H1 (cell line): ENCODE measurements at regions not wholly inside any gene's neighbourhood (a gene's known extent, or its start where the extent isn't known, plus 50 kb on each side); places are given as distances from the start of the nearest gene placed in this dataset.

Source experiments
- CTCF ChIA-PET: fragments of 300-600 bp; sonication (Branson Sonifier 250); formaldehyde crosslinking; loops from one replicate; lab custom pipeline; 2021; ENCODE audit not compliant: partially characterized antibody; lab: Charles Lee
- POLR2A ChIA-PET: fragments of 300-600 bp; sonication (Branson Sonifier 250); formaldehyde crosslinking; loops from one replicate; lab custom pipeline; 2021; ENCODE audit warnings: inconsistent platforms; ENCODE audit not compliant: partially characterized antibody; lab: Charles Lee
- DNase-seq, 2 experiments: peaks; one replicate each; pipeline versions ENCODE4 v3.0.0 to v3.0.0-alpha.2; 2010 to 2022; ENCODE audit warnings: low spot score in 2 of 2, low read depth in 1 of 2, mixed read lengths in 1 of 2
- FAIRE-seq: peaks from 2 replicates; lab custom pipeline; 2011; peaks lifted over from hg19 to GRCh38; lab: Jason Lieb, UNC
- H2AFZ ChIP-seq: 2 replicates; pipeline ENCODE4 v1.8.1; 2012; ENCODE audit warnings: low read length, inconsistent platforms
- H2AK5ac ChIP-seq: 2 replicates; pipeline ENCODE4 v1.6.1; 2013; ENCODE audit warnings: low read depth, low read length
- H2BK120ac ChIP-seq: replicated peaks from 2 replicates; pipeline ENCODE3; 2013; ENCODE audit warnings: low read depth, low read length, inconsistent platforms
- H2BK12ac ChIP-seq: 2 replicates; pipeline ENCODE4 v1.6.1; 2013; ENCODE audit warnings: low read depth, low read length
- H2BK15ac ChIP-seq: 2 replicates; pipeline ENCODE4 v1.6.1; 2013; ENCODE audit warnings: low read length
- H2BK20ac ChIP-seq: 2 replicates; pipeline ENCODE4 v1.6.1; 2013; ENCODE audit warnings: low read length
- H2BK5ac ChIP-seq: 2 replicates; pipeline ENCODE4 v1.6.1; 2013; ENCODE audit warnings: low read depth, low read length
- H3K14ac ChIP-seq: 2 replicates; pipeline ENCODE4 v1.6.1; 2013; ENCODE audit warnings: inconsistent platforms; ENCODE audit not compliant: insufficient read length
- H3K18ac ChIP-seq: 2 replicates; pipeline ENCODE4 v1.6.1; 2013; ENCODE audit warnings: low read length; ENCODE audit errors: extremely low read depth
- H3K23ac ChIP-seq: 2 replicates; pipeline ENCODE4 v1.6.1; 2013; ENCODE audit warnings: inconsistent platforms; ENCODE audit not compliant: insufficient read length
- H3K23me2 ChIP-seq: 2 replicates; pipeline ENCODE4 v1.6.1; 2013; ENCODE audit warnings: low read depth, low read length
- H3K27ac ChIP-seq: 2 replicates; pipeline ENCODE4 v1.6.1; 2011; ENCODE audit warnings: low read depth, low read length, inconsistent platforms
- H3K27me3 ChIP-seq, 4 experiments: replicated peaks in 1 of 4; 1 replicate in 1 of 4; 2 replicates in 3 of 4; pipeline versions ENCODE4 v1.6.1 to v1.8.1; 2011 to 2013; ENCODE audit warnings: low read length in 3 of 4, mild to moderate bottlenecking in 3 of 4, inconsistent platforms in 2 of 4, mixed read lengths in 2 of 4, moderate library complexity in 1 of 4; ENCODE audit not compliant: control insufficient read depth in 3 of 4, insufficient read depth in 3 of 4; ENCODE audit errors: extremely low read depth in 1 of 4
- H3K36me3 ChIP-seq, 4 experiments: 2 replicates each; pipeline versions ENCODE4 v1.6.1 to v1.8.1; 2011 to 2013; ENCODE audit warnings: mild to moderate bottlenecking in 4 of 4, low read length in 3 of 4, moderate library complexity in 2 of 4, control low read depth in 1 of 4, inconsistent platforms in 1 of 4; ENCODE audit not compliant: insufficient read depth in 4 of 4, control insufficient read depth in 2 of 4
- H3K4ac ChIP-seq: replicated peaks from 2 replicates; pipeline ENCODE3; 2013; ENCODE audit warnings: low read length, low read depth, mixed read lengths, inconsistent platforms; ENCODE audit not compliant: insufficient read length
- H3K4me1 ChIP-seq, 4 experiments: replicated peaks in 1 of 4; 1 replicate in 1 of 4; 2 replicates in 3 of 4; pipeline versions ENCODE4 v1.6.1 to v1.8.1; 2011 to 2013; ENCODE audit warnings: low read length in 3 of 4, inconsistent platforms in 2 of 4, mixed read lengths in 1 of 4; ENCODE audit not compliant: insufficient read depth in 4 of 4, control insufficient read depth in 3 of 4
- H3K4me2 ChIP-seq, 2 experiments: 2 replicates each; pipeline versions ENCODE4 v1.6.1 to v1.8.1; 2011 to 2013; ENCODE audit warnings: low read depth in 2 of 2, low read length in 2 of 2, control low read depth in 1 of 2, inconsistent platforms in 1 of 2, mild to moderate bottlenecking in 1 of 2; ENCODE audit not compliant: insufficient read depth in 1 of 2
- H3K4me3 ChIP-seq, 4 experiments: fragments of 200-600, 300-600 bp in 1 of 4; sonication (generic), shearing (Covaris generic), sonication (Bioruptor Twin) in 1 of 4; 2 replicates each; pipeline versions ENCODE4 v1.5.1 to v1.8.1; 2011 to 2016; ENCODE audit warnings: low read length in 4 of 4, low read depth in 3 of 4, control low read depth in 2 of 4, inconsistent platforms in 2 of 4, mild to moderate bottlenecking in 2 of 4, mixed read lengths in 1 of 4, moderate library complexity in 1 of 4; ENCODE audit not compliant: insufficient read depth in 2 of 4; ENCODE audit errors: extremely low read depth in 1 of 4
- H3K56ac ChIP-seq: replicated peaks from 2 replicates; pipeline ENCODE3; 2013; ENCODE audit warnings: low read depth, mild to moderate bottlenecking, mixed read lengths, low read length, inconsistent platforms; ENCODE audit not compliant: insufficient read length
- H3K79me1 ChIP-seq: 2 replicates; pipeline ENCODE4 v1.6.1; 2013; ENCODE audit warnings: low read depth, low read length, control low read depth
- H3K79me2 ChIP-seq, 2 experiments: 2 replicates each; pipeline versions ENCODE4 v1.6.1 to v1.8.1; 2012 to 2013; ENCODE audit warnings: low read length in 2 of 2, mild to moderate bottlenecking in 2 of 2, inconsistent platforms in 1 of 2; ENCODE audit not compliant: insufficient read depth in 2 of 2, control insufficient read depth in 1 of 2
- H3K9ac ChIP-seq, 4 experiments: replicated peaks in 1 of 4; 1 replicate in 1 of 4; 2 replicates in 3 of 4; pipeline versions ENCODE4 v1.6.1 to v1.8.1; 2011 to 2013; ENCODE audit warnings: low read depth in 3 of 4, low read length in 3 of 4, control low read depth in 2 of 4, mild to moderate bottlenecking in 2 of 4, moderate library complexity in 2 of 4, inconsistent platforms in 1 of 4; ENCODE audit errors: extremely low read depth in 1 of 4
- H3K9me3 ChIP-seq, 2 experiments: 2 replicates each; pipeline versions ENCODE4 v1.6.1 to v1.8.1; 2012 to 2013; ENCODE audit warnings: mild to moderate bottlenecking in 2 of 2, moderate library complexity in 2 of 2, control low read depth in 1 of 2, inconsistent platforms in 1 of 2, low read depth in 1 of 2, low read length in 1 of 2, mixed read lengths in 1 of 2; ENCODE audit not compliant: insufficient read depth in 2 of 2
- H4K20me1 ChIP-seq, 2 experiments: replicated peaks in 1 of 2; 2 replicates each; pipeline versions ENCODE3 to v1.8.1; 2011 to 2013; ENCODE audit warnings: inconsistent platforms in 2 of 2, low read length in 2 of 2, mild to moderate bottlenecking in 1 of 2; ENCODE audit not compliant: insufficient read depth in 2 of 2, control insufficient read depth in 1 of 2
- H4K5ac ChIP-seq: 2 replicates; pipeline ENCODE4 v1.6.1; 2013; ENCODE audit warnings: low read length, low read depth, mixed read lengths, inconsistent platforms; ENCODE audit not compliant: insufficient read length
- H4K8ac ChIP-seq: 2 replicates; pipeline ENCODE4 v1.8.0; 2013; ENCODE audit warnings: mild to moderate bottlenecking, moderate library complexity, low read length, inconsistent platforms; ENCODE audit not compliant: insufficient read depth; ENCODE audit errors: extremely low read depth
- H4K91ac ChIP-seq: replicated peaks from 2 replicates; pipeline ENCODE3; 2013; ENCODE audit warnings: low read length, mixed read lengths, inconsistent platforms; ENCODE audit not compliant: insufficient read length
- FOSL1 ChIP-seq: IDR thresholded peaks from 2 replicates; pipeline ENCODE4 v1.6.1; 2011; ENCODE audit warnings: mild to moderate bottlenecking, low read depth, low read length, moderate library complexity; ENCODE audit not compliant: insufficient read depth
- GTF2F1 ChIP-seq: IDR thresholded peaks from 2 replicates; pipeline ENCODE4 v1.6.1; 2012; ENCODE audit warnings: low read depth, low read length, improper control_type of control experiment, borderline replicate concordance
- POLR2AphosphoS5 ChIP-seq: IDR thresholded peaks from 2 replicates; pipeline ENCODE4 v1.6.1; 2011; ENCODE audit warnings: low read depth, low read length
- POU5F1 ChIP-seq: IDR thresholded peaks from 2 replicates; pipeline ENCODE4 v1.6.1; 2011; ENCODE audit warnings: low read depth, mild to moderate bottlenecking, low read length, moderate library complexity
- RBBP5 ChIP-seq: IDR thresholded peaks from 2 replicates; pipeline ENCODE4 v1.7.1; 2012; ENCODE audit warnings: low read depth, mild to moderate bottlenecking, inconsistent platforms, low read length, moderate library complexity, borderline replicate concordance
- SAP30 ChIP-seq: fragments of 300-600 bp; sonication (generic); IDR thresholded peaks from 2 replicates; pipeline ENCODE4 v1.7.1; 2012; ENCODE audit warnings: low read length, moderate library complexity, mild to moderate bottlenecking, inconsistent platforms; ENCODE audit not compliant: insufficient read depth, insufficient replicate concordance
- SIN3A ChIP-seq, 2 experiments: IDR thresholded peaks in 1 of 2; conservative IDR thresholded peaks in 1 of 2; 2 replicates each; pipeline ENCODE4 v1.6.1; 2011 to 2012; ENCODE audit warnings: low read length in 2 of 2, improper control_type of control experiment in 1 of 2, low read depth in 1 of 2, mild to moderate bottlenecking in 1 of 2
- SIRT6 ChIP-seq: IDR thresholded peaks from one replicate; pipeline ENCODE4 v1.7.1; 2012; ENCODE audit warnings: low read length, inconsistent platforms
- WGBS, 2 experiments: shearing (Covaris generic) in 1 of 2; methylation state at CpG; one replicate each; pipeline versions ENCODE4 v1.1.6 to v1.1.7; 2013 to 2015; ENCODE audit warnings: low lambda C conversion rate in 2 of 2, mixed read lengths in 2 of 2, inconsistent platforms in 1 of 2, low coverage in 1 of 2, missing lambda C conversion rate in 1 of 2; ENCODE audit not compliant: insufficient replicate concordance in 2 of 2, insufficient coverage in 1 of 2, insufficient read length in 1 of 2; ENCODE audit errors: extremely low coverage in 1 of 2, missing lambda C conversion rate in 1 of 2; 5-methylcytosine and 5-hydroxymethylcytosine counted together

GRCh38 chr6:139833592-139833991 is 459.1 kb upstream of the CITED2 start:
- no peak overlapping the region for H2BK120ac ChIP-seq
- H3K23ac ChIP-seq: no peak overlapping the region
- ChIA-PET POLR2A (no interaction called here), CTCF (interaction anchor here (0.6 kb wide), 1 partner anchor 548 kb away, joined by 4 read pairs; no protein-coding TSS in a partner anchor)
- no peak overlapping the region for H2BK20ac ChIP-seq
- H3K4me2 ChIP-seq: no peak overlapping the region
- no peak overlapping the region for H3K56ac ChIP-seq
- no peak overlapping the region for H2AK5ac ChIP-seq
- DNase-seq (no peak), FAIRE-seq (no peak)
- H4K20me1 ChIP-seq: no peaks in the 10 kb centered on the region
- no peak overlapping the region for H2BK15ac ChIP-seq
- H3K9me3 ChIP-seq: 0 out of 4 replicates have a peak, but pooled peaks cover 0 to 2% of the 10 kb centered on the region in 2 experiments
- H2BK5ac ChIP-seq: no peak overlapping the region
- H3K4me3 ChIP-seq: no peak overlapping the region
- no peak overlapping the region for H4K91ac ChIP-seq
- H3K4me1 ChIP-seq: no peaks in the 10 kb centered on the region
- no peaks in the 10 kb centered on the region for H3K36me3 ChIP-seq
- TF ChIP-seq SIN3A (conservative IDR thresholded peaks at IDR 0.05 in 1 of 2, IDR thresholded peaks at IDR 0.05 in 1 of 2; ENCODE audit: low read depth in 1 of 2, low read length in 2 of 2) (no peak), SIRT6 (no peak), FOSL1 (no peak), POLR2AphosphoS5 (no peak), SAP30 (no peak), POU5F1 (no peak), RBBP5 (no peak), GTF2F1 (no peak)
- H2AFZ ChIP-seq: no peak overlapping the region
- no peak overlapping the region for H2BK12ac ChIP-seq
- H3K79me1 ChIP-seq: no peaks in the 10 kb centered on the region
- H3K9ac ChIP-seq: no peak overlapping the region
- no peak overlapping the region for H3K4ac ChIP-seq
- H3K14ac ChIP-seq: no peak overlapping the region
- no peak overlapping the region for H3K18ac ChIP-seq
- H3K79me2 ChIP-seq: no peaks in the 10 kb centered on the region
- H4K8ac ChIP-seq: no peak overlapping the region
- H3K23me2 ChIP-seq: no peaks in the 10 kb centered on the region
- H3K27me3 ChIP-seq: no peaks in the 10 kb centered on the region
- 92% methylated on average over 4 of the region's 4 CpGs; no CpG with 5 or more reads in 1 of the 2 experiments for WGBS, 2 experiments
- H4K5ac ChIP-seq: no peak overlapping the region
- no peak overlapping the region for H3K27ac ChIP-seq
